ENCODE measurements at regions not wholly inside any gene's neighbourhood (a gene's known extent, or its start where the extent isn't known, plus 50 kb on each side); places are given as distances from the start of the nearest gene placed in this dataset.

- no peak for TF ChIP-seq POLR2A (IDR thresholded peaks at IDR 0.05; ENCODE audit: low read length)
- no peak for TF ChIP-seq GATA1 (IDR thresholded peaks at IDR 0.05; ENCODE audit: low read depth, low read length)
Observed at GRCh38 chr3:101954936-101955335, 105.6 kb downstream of the NFKBIZ start.

Measured in erythroblast (primary cell).